ENCODE measurements at regions not wholly inside any gene's neighbourhood (a gene's known extent, or its start where the extent isn't known, plus 50 kb on each side); places are given as distances from the start of the nearest gene placed in this dataset.

DNA sequence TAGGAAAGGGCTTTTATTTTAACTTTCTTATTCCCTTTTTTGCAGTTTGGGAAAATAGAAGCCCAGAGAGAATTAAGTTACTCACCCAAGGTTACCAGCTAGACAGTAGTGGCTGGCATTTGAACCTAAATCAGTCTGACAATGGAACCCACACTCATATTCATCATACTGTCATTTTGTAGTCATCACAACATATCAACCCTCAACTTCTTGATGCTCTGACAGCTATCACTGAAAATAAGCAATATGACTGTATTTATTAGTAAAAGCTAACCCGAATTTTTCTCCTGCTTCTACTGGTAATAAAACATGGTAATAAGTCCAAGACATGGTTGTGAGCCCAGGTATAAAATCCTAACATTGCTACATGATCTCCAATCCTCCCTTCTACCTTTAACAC lies 585.8 kb upstream of the UBE2E2 start:
- H3K4me1 ChIP-seq (replicated peaks in 1 of 4; ENCODE audit: control insufficient read depth in 3 of 4, insufficient read depth in 4 of 4, low read length in 3 of 4) = no peaks in the 10 kb centered on the region
- H2AFZ ChIP-seq (ENCODE audit: low read length) = no peak overlapping the region
- no peak overlapping the region for H2AK5ac ChIP-seq (ENCODE audit: low read depth, low read length)
- no peak overlapping the region for H3K14ac ChIP-seq (ENCODE audit: insufficient read length)
- H3K4me3 ChIP-seq (ENCODE audit: extremely low read depth in 1 of 4, insufficient read depth in 2 of 4, low read depth in 3 of 4, low read length in 4 of 4) = no peak overlapping the region
- H2BK15ac ChIP-seq (ENCODE audit: low read length) = no peak overlapping the region
- H3K27ac ChIP-seq (ENCODE audit: low read depth, low read length) = no peak overlapping the region
- H3K9ac ChIP-seq (replicated peaks in 1 of 4; ENCODE audit: extremely low read depth in 1 of 4, low read depth in 3 of 4, low read length in 3 of 4) = no peak overlapping the region
- no peak overlapping the region for H4K91ac ChIP-seq (replicated peaks; ENCODE audit: insufficient read length, low read length)
- DNase-seq (ENCODE audit: low read depth in 1 of 2, low spot score in 2 of 2) (no peak), FAIRE-seq (no peak)
- no peaks in the 10 kb centered on the region for H3K79me1 ChIP-seq (ENCODE audit: low read depth, low read length)
- H4K20me1 ChIP-seq (replicated peaks in 1 of 2; ENCODE audit: control insufficient read depth in 1 of 2, insufficient read depth in 2 of 2, low read length in 2 of 2) = no peaks in the 10 kb centered on the region
- no peak overlapping the region for H4K8ac ChIP-seq (ENCODE audit: extremely low read depth, insufficient read depth, low read length)
- no peak overlapping the region for H3K23ac ChIP-seq (ENCODE audit: insufficient read length)
- no peaks in the 10 kb centered on the region for H3K23me2 ChIP-seq (ENCODE audit: low read depth, low read length)
- H3K56ac ChIP-seq (replicated peaks; ENCODE audit: insufficient read length, low read depth, low read length) = no peak overlapping the region
- H4K5ac ChIP-seq (ENCODE audit: insufficient read length, low read depth, low read length) = no peak overlapping the region
- H3K18ac ChIP-seq (ENCODE audit: extremely low read depth, low read length) = no peak overlapping the region
- H3K4me2 ChIP-seq (ENCODE audit: insufficient read depth in 1 of 2, low read depth in 2 of 2, low read length in 2 of 2) = no peak overlapping the region
- no peaks in the 10 kb centered on the region for H3K79me2 ChIP-seq (ENCODE audit: control insufficient read depth in 1 of 2, insufficient read depth in 2 of 2, low read length in 2 of 2)
- H2BK120ac ChIP-seq (replicated peaks; ENCODE audit: low read depth, low read length) = no peak overlapping the region
- no peak overlapping the region for H2BK12ac ChIP-seq (ENCODE audit: low read depth, low read length)
- CTCF ChIA-PET (ENCODE audit: partially characterized antibody) = no interaction called here
- POLR2A ChIA-PET (ENCODE audit: partially characterized antibody) = no interaction called here
- H2BK20ac ChIP-seq (ENCODE audit: low read length) = no peak overlapping the region
- no peaks in the 10 kb centered on the region for H3K9me3 ChIP-seq (ENCODE audit: insufficient read depth in 2 of 2, low read depth in 1 of 2, low read length in 1 of 2)
- 83% methylated on average over 1 of the region's 1 CpG; no CpG with 5 or more reads in 1 of the 2 experiments for WGBS, 2 experiments (ENCODE audit: extremely low coverage in 1 of 2, insufficient coverage in 1 of 2, insufficient read length in 1 of 2, insufficient replicate concordance in 2 of 2, low coverage in 1 of 2, low lambda C conversion rate in 2 of 2, missing lambda C conversion rate in 1 of 2)
- no peaks in the 10 kb centered on the region for H3K27me3 ChIP-seq (replicated peaks in 1 of 4; ENCODE audit: control insufficient read depth in 3 of 4, extremely low read depth in 1 of 4, insufficient read depth in 3 of 4, low read length in 3 of 4)
- H3K36me3 ChIP-seq (ENCODE audit: control insufficient read depth in 2 of 4, insufficient read depth in 4 of 4, low read length in 3 of 4) = no peaks in the 10 kb centered on the region
- no peak overlapping the region for H3K4ac ChIP-seq (replicated peaks; ENCODE audit: insufficient read length, low read depth, low read length)
- no peak overlapping the region for H2BK5ac ChIP-seq (ENCODE audit: low read depth, low read length)
- TF ChIP-seq, protein P1, sequence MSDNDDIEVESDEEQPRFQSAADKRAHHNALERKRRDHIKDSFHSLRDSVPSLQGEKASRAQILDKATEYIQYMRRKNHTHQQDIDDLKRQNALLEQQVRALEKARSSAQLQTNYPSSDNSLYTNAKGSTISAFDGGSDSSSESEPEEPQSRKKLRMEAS (IDR thresholded peaks at IDR 0.05) = no peak
- no peak for TF ChIP-seq SIN3A (conservative IDR thresholded peaks at IDR 0.05 in 1 of 2, IDR thresholded peaks at IDR 0.05 in 1 of 2; ENCODE audit: low read depth in 1 of 2, low read length in 2 of 2)
- TF ChIP-seq SP1 (IDR thresholded peaks at IDR 0.05; ENCODE audit: low read depth, low read length) = no peak
- TF ChIP-seq SP2 (IDR thresholded peaks at IDR 0.05; ENCODE audit: low read length) = no peak
- no peak for TF ChIP-seq BACH1 (IDR thresholded peaks at IDR 0.05; ENCODE audit: low read length)

Data from H1 (cell line).